Fibroblast of villous mesenchyme (primary cell): ENCODE measurements at regions not wholly inside any gene's neighbourhood (a gene's known extent, or its start where the extent isn't known, plus 50 kb on each side); places are given as distances from the start of the nearest gene placed in this dataset.
"Not testable (repeated sequence)": the region's sequence is repeated elsewhere in the genome, so short reads cannot be mapped to it uniquely, and the experiment has no call there.

Experiments
- DNase-seq: peaks from one replicate; pipeline ENCODE4 v3.0.0-alpha.2; 2010; ENCODE audit warnings: low read depth
- H3K4me3 ChIP-seq: 2 replicates; pipeline ENCODE4 v1.5.1; 2011; ENCODE audit warnings: low read depth, mild to moderate bottlenecking, low read length
- CTCF ChIP-seq: IDR thresholded peaks from 2 replicates; pipeline ENCODE4 v1.5.1; 2012; ENCODE audit warnings: low read depth, mild to moderate bottlenecking, low read length; ENCODE audit not compliant: insufficient read depth

GRCh38 chr1:232859216-232859615, 54.0 kb downstream of the MAP10 start:
- no peak for DNase-seq
- no peak overlapping the region for H3K4me3 ChIP-seq
- TF ChIP-seq CTCF, result no peak

GRCh38 chr1:232861107-232861506, 55.9 kb downstream of the MAP10 start:
- TF ChIP-seq CTCF, result no peak
- no peak for DNase-seq
- H3K4me3 ChIP-seq, result no peak overlapping the region

- DNase-seq, result no peak
- TF ChIP-seq CTCF, result no peak
- no peak overlapping the region for H3K4me3 ChIP-seq
Observed at GRCh38 chr1:232863544-232864275, 58.5 kb downstream of the MAP10 start.

GRCh38 chr1:232865102-232865931, 60.1 kb downstream of the MAP10 start:
- no peak for TF ChIP-seq CTCF
- H3K4me3 ChIP-seq, result no peak overlapping the region
- DNase-seq, result no peak

GRCh38 chr1:232868793-232869491, 63.7 kb downstream of the MAP10 start:
- H3K4me3 ChIP-seq, result no peak overlapping the region
- TF ChIP-seq CTCF, result no peak
- DNase-seq, result peak; percentile 79

- H3K4me3 ChIP-seq, DNase-seq: not testable (repeated sequence)
Observed at GRCh38 chr1:232871291-232871969, 66.2 kb downstream of the MAP10 start.
